Astrocyte (in vitro differentiated cells and primary cell): ENCODE measurements at regions not wholly inside any gene's neighbourhood (a gene's known extent, or its start where the extent isn't known, plus 50 kb on each side); places are given as distances from the start of the nearest gene placed in this dataset.

Experiments
- DNase-seq: peaks from one replicate; pipeline ENCODE4 v3.0.0-alpha.2; 2010; ENCODE audit warnings: low read depth
- FAIRE-seq: peaks from 2 replicates; lab custom pipeline; 2011; peaks lifted over from hg19 to GRCh38; lab: Jason Lieb, UNC
- H2AFZ ChIP-seq: 2 replicates; pipeline ENCODE4 v1.6.0; 2012; ENCODE audit warnings: low read depth, low read length, inconsistent platforms
- H3K27ac ChIP-seq: 2 replicates; pipeline ENCODE4 v1.5.1; 2011; ENCODE audit warnings: low read depth, low read length, inconsistent platforms
- H3K27me3 ChIP-seq: 2 replicates; pipeline ENCODE4 v1.6.0; 2011; ENCODE audit warnings: low read length, inconsistent platforms; ENCODE audit not compliant: insufficient read depth
- H3K36me3 ChIP-seq: 2 replicates; pipeline ENCODE4 v1.5.1; 2011; ENCODE audit warnings: low read length, inconsistent platforms; ENCODE audit not compliant: insufficient read depth
- H3K4me1 ChIP-seq: 2 replicates; pipeline ENCODE4 v1.5.1; 2011; ENCODE audit warnings: low read length, inconsistent platforms; ENCODE audit not compliant: insufficient read depth
- H3K4me2 ChIP-seq: 2 replicates; pipeline ENCODE4 v1.6.0; 2012; ENCODE audit warnings: low read length, inconsistent platforms
- H3K4me3 ChIP-seq: 2 replicates; pipeline ENCODE4 v1.5.1; 2011; ENCODE audit warnings: low read depth, mild to moderate bottlenecking, low read length, inconsistent platforms; ENCODE audit not compliant: insufficient read depth
- H3K79me2 ChIP-seq: 2 replicates; pipeline ENCODE4 v1.6.0; 2012; ENCODE audit warnings: mild to moderate bottlenecking, low read length, inconsistent platforms; ENCODE audit not compliant: insufficient read depth
- H3K9ac ChIP-seq: 2 replicates; pipeline ENCODE4 v1.6.0; 2012; ENCODE audit warnings: mild to moderate bottlenecking, low read length, inconsistent platforms
- H3K9me3 ChIP-seq: 2 replicates; pipeline ENCODE4 v1.5.1; 2012; ENCODE audit warnings: low read depth, mild to moderate bottlenecking, low read length, inconsistent platforms; ENCODE audit not compliant: insufficient read depth
- H4K20me1 ChIP-seq: 2 replicates; pipeline ENCODE4 v1.6.0; 2012; ENCODE audit warnings: low read length, inconsistent platforms; ENCODE audit not compliant: insufficient read depth
- H3K27ac Mint-ChIP-seq: one replicate; pipeline ENCODE4 v1.8.0; 2021; ENCODE audit warnings: mild to moderate bottlenecking, mixed read lengths; ENCODE audit not compliant: unreplicated experiment
- H3K27me3 Mint-ChIP-seq: one replicate; pipeline ENCODE4 v1.8.0; 2021; ENCODE audit warnings: low read depth, mixed read lengths; ENCODE audit not compliant: unreplicated experiment
- H3K36me3 Mint-ChIP-seq: one replicate; pipeline ENCODE4 v1.8.0; 2021; ENCODE audit warnings: low read depth, mixed read lengths; ENCODE audit not compliant: unreplicated experiment
- H3K4me1 Mint-ChIP-seq: one replicate; pipeline ENCODE4 v1.8.0; 2021; ENCODE audit warnings: low read depth, mixed read lengths; ENCODE audit not compliant: unreplicated experiment
- H3K4me3 Mint-ChIP-seq: one replicate; pipeline ENCODE4 v1.8.0; 2021; ENCODE audit warnings: mild to moderate bottlenecking, moderate library complexity, mixed read lengths; ENCODE audit not compliant: unreplicated experiment
- H3K9me3 Mint-ChIP-seq: one replicate; pipeline ENCODE4 v1.8.0; 2021; ENCODE audit warnings: mild to moderate bottlenecking, mixed read lengths; ENCODE audit not compliant: unreplicated experiment
- EZH2 ChIP-seq: IDR thresholded peaks from 2 replicates; pipeline ENCODE4 v1.6.1; 2012; ENCODE audit warnings: mild to moderate bottlenecking, low read length, inconsistent platforms; ENCODE audit not compliant: insufficient read depth
- TF ChIP-seq, protein P1 (sequence below): IDR thresholded peaks from 2 replicates; pipeline ENCODE4 v1.5.1; 2011; ENCODE audit warnings: low read depth, mild to moderate bottlenecking, inconsistent platforms, low read length, moderate library complexity; ENCODE audit not compliant: insufficient read depth

DNA sequence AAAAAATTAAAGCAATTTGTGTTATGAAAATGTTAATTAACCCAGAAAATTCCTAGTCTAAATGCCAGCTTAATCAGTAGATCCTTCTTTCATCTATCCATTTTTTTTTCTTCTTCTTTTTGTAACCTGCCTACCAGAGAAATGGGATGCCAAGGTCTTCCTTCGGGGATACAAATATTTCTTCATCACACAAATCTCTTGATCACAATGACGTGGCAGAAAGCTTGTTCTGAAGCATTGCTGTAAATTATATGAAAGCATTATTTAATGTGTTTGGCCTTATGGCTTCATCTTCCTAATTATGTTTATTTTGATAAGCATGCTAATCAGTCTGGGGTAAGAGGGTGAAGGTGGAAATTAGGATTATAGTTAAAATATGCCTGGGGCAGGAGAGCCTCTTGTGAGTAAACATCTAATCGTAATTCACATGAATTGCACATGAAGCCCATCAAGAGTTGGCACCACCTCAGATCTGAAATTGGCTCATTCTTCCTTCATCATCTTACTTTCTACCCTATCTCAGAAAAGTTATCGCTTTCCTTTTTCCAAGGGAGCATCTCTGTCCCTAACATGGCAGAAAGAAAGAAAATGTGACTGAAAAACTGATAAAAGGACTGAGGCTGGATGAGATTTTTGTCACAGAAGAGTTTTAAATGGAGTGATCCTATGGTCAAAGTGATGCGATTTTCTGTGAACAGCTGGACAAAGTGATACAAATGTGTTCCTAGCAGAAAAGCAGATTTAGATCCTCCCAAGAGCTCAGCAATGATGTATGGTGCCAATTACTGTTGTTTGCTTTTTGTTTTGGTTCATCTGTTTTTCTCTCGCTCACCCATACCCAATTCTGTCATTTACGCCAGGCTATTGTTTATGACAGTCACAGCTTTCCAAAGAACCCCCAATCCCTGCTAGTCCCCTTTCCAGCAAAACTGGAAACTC, 76.9 kb upstream of the PMAIP1 start:
- Histone ChIP-seq H2AFZ (no peak overlapping the region), H4K20me1 (no peaks in the 10 kb centered on the region), H3K79me2 (no peaks in the 10 kb centered on the region), H3K9me3 (no peaks in the 10 kb centered on the region), H3K27ac (no peak overlapping the region), H3K4me3 (no peak overlapping the region), H3K9ac (no peak overlapping the region), H3K4me1 (peaks cover 3% of the 10 kb centered on the region), H3K4me2 (no peak overlapping the region), H3K36me3 (no peaks in the 10 kb centered on the region), H3K27me3 (no peaks in the 10 kb centered on the region)
- TF ChIP-seq EZH2, result no peak
- TF ChIP-seq, protein P1, sequence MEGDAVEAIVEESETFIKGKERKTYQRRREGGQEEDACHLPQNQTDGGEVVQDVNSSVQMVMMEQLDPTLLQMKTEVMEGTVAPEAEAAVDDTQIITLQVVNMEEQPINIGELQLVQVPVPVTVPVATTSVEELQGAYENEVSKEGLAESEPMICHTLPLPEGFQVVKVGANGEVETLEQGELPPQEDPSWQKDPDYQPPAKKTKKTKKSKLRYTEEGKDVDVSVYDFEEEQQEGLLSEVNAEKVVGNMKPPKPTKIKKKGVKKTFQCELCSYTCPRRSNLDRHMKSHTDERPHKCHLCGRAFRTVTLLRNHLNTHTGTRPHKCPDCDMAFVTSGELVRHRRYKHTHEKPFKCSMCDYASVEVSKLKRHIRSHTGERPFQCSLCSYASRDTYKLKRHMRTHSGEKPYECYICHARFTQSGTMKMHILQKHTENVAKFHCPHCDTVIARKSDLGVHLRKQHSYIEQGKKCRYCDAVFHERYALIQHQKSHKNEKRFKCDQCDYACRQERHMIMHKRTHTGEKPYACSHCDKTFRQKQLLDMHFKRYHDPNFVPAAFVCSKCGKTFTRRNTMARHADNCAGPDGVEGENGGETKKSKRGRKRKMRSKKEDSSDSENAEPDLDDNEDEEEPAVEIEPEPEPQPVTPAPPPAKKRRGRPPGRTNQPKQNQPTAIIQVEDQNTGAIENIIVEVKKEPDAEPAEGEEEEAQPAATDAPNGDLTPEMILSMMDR, result no peak
- no peak overlapping the region for H3K4me3 Mint-ChIP-seq
- H3K27me3 Mint-ChIP-seq, result peaks cover 4% of the 10 kb centered on the region
- FAIRE-seq (peak; percentile 34), DNase-seq (no peak)
- no peak overlapping the region for H3K27ac Mint-ChIP-seq
- no peaks in the 10 kb centered on the region for H3K4me1 Mint-ChIP-seq
- no peaks in the 10 kb centered on the region for H3K36me3 Mint-ChIP-seq
- peaks cover 4% of the 10 kb centered on the region for H3K9me3 Mint-ChIP-seq

DNA sequence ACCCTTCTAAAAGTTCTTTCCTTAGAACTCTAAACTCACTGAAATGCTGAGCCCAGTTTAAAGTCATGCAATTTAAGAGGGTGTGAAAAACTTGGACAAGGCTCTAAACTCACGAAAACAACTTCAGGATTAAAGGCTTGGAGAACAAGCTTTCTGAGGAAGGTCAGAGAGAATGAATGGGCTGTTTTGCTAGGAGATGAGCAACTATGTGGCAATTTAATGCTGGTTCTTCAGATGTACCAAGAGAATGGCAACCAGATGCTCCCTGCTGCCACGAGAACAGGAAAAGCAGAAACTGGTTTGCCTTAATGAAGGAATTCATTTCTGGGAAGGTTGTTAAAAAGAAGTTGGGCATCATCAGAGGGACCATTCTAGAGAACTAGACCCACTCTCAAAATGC, 77.8 kb upstream of the PMAIP1 start:
- Histone ChIP-seq H3K27me3 (no peaks in the 10 kb centered on the region), H3K36me3 (no peaks in the 10 kb centered on the region), H3K4me3 (no peak overlapping the region), H4K20me1 (no peaks in the 10 kb centered on the region), H3K9me3 (no peaks in the 10 kb centered on the region), H3K4me1 (peaks cover 3% of the 10 kb centered on the region), H3K79me2 (no peaks in the 10 kb centered on the region), H3K27ac (no peak overlapping the region), H3K9ac (no peak overlapping the region), H3K4me2 (no peak overlapping the region), H2AFZ (no peak overlapping the region)
- Mint-ChIP-seq H3K27ac (no peak overlapping the region), H3K9me3 (peaks cover 9% of the 10 kb centered on the region), H3K36me3 (no peaks in the 10 kb centered on the region), H3K27me3 (peaks cover 4% of the 10 kb centered on the region), H3K4me1 (no peaks in the 10 kb centered on the region), H3K4me3 (no peak overlapping the region)
- TF ChIP-seq, protein P1, result no peak
- no peak for TF ChIP-seq EZH2
- FAIRE-seq (peak; percentile 49), DNase-seq (no peak)

DNA sequence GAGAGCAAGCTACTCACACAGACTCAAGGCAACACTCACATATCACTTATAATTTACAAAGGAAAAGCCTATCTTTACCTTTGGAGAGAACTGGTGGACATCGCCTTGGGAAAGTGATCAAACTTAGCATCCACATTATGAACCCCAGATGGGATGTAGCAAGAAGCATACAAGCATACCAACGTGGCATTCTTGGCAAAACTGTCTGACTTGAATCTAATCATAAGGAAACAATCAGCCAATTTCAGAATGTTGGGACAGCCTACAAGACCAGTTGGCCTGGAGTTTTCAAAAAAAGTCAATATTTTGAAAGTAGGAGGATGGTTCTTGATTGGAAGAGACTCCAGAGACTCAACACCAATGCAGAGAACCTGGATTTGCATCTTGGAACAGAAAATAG, 79.1 kb upstream of the PMAIP1 start:
- Histone ChIP-seq H4K20me1 (no peaks in the 10 kb centered on the region), H3K4me1 (peaks cover 3% of the 10 kb centered on the region), H3K27ac (no peak overlapping the region), H3K4me2 (no peak overlapping the region), H3K27me3 (no peaks in the 10 kb centered on the region), H3K9me3 (no peaks in the 10 kb centered on the region), H3K36me3 (no peaks in the 10 kb centered on the region), H2AFZ (no peak overlapping the region), H3K9ac (no peak overlapping the region), H3K4me3 (no peak overlapping the region), H3K79me2 (no peaks in the 10 kb centered on the region)
- peaks cover 4% of the 10 kb centered on the region for H3K27me3 Mint-ChIP-seq
- H3K27ac Mint-ChIP-seq, result no peak overlapping the region
- no peaks in the 10 kb centered on the region for H3K36me3 Mint-ChIP-seq
- H3K4me3 Mint-ChIP-seq, result no peak overlapping the region
- TF ChIP-seq EZH2, result no peak
- TF ChIP-seq, protein P1, result no peak
- DNase-seq (no peak), FAIRE-seq (no peak)
- H3K4me1 Mint-ChIP-seq, result no peaks in the 10 kb centered on the region
- H3K9me3 Mint-ChIP-seq, result peaks cover 12% of the 10 kb centered on the region
